ENCODE measurements at regions not wholly inside any gene's neighbourhood (a gene's known extent, or its start where the extent isn't known, plus 50 kb on each side); places are given as distances from the start of the nearest gene placed in this dataset.

GRCh38 chr9:108073823-108074222 is 584.3 kb upstream of the KLF4 start:
- H3K27ac ChIP-seq (ENCODE audit: low read depth), result no peak overlapping the region
- H3K27me3 Mint-ChIP-seq (ENCODE audit: insufficient read depth, low read depth, poor library complexity), result peaks cover 6% of the 10 kb centered on the region
- H3K36me3 ChIP-seq (ENCODE audit: insufficient read depth), result no peaks in the 10 kb centered on the region
- H3K27ac Mint-ChIP-seq, result no peak overlapping the region
- H3K9me2 ChIP-seq (ENCODE audit: insufficient read depth), result no peaks in the 10 kb centered on the region; the same call in 1 of the 2 replicates
- no peak overlapping the region for H3K4me3 Mint-ChIP-seq
- H4K20me1 ChIP-seq (replicated peaks; ENCODE audit: insufficient read depth), result no peaks in the 10 kb centered on the region
- TF ChIP-seq CREB1 (CRISPR knock-in tag; IDR thresholded peaks at IDR 0.05; ENCODE audit: low read depth) (no peak), POLR2AphosphoS5 (IDR thresholded peaks at IDR 0.05; ENCODE audit: low read depth) (no peak), ZNF114 (CRISPR knock-in tag; IDR thresholded peaks at IDR 0.05) (no peak), ZNF462 (CRISPR knock-in tag; IDR thresholded peaks at IDR 0.05) (no peak), CTCF (conservative IDR thresholded peaks at IDR 0.05; ENCODE audit: low read depth in 2 of 2) (no peak), EZH2 (IDR thresholded peaks at IDR 0.05; ENCODE audit: low read depth, unreplicated experiment) (no peak)
- DNase-seq (ENCODE audit: low spot score) (no peak), ATAC-seq (no peak)
- peak overlapping the region; percentile 69; the same call in 1 of the 2 replicates for H2AFZ ChIP-seq
- H3K79me2 ChIP-seq (replicated peaks; ENCODE audit: insufficient read depth), result no peaks in the 10 kb centered on the region
- peaks cover 15% of the 10 kb centered on the region for H3K9me3 Mint-ChIP-seq
- no peaks in the 10 kb centered on the region for H3K27me3 ChIP-seq (ENCODE audit: insufficient read depth)
- peaks cover 9% of the 10 kb centered on the region; the same call in 2 of the 3 replicates for H3K36me3 Mint-ChIP-seq (ENCODE audit: low read depth)
- H3K4me3 ChIP-seq, result no peak overlapping the region
- no peaks in the 10 kb centered on the region; the same call in 1 of the 2 replicates for H3K4me1 ChIP-seq (ENCODE audit: insufficient read depth)
- H3K4me2 ChIP-seq, result no peak overlapping the region
- H3K4me1 Mint-ChIP-seq, result peaks cover 8% of the 10 kb centered on the region
- no peaks in the 10 kb centered on the region for H3F3A ChIP-seq (replicated peaks; ENCODE audit: low read depth)

Measured in GM23338 (cell line).